WTC11 (cell line): ENCODE measurements at regions not wholly inside any gene's neighbourhood (a gene's known extent, or its start where the extent isn't known, plus 50 kb on each side); places are given as distances from the start of the nearest gene placed in this dataset.

Experiments
- CTCF ChIP-seq: fragments of 200-600 bp; IDR thresholded peaks from 2 replicates; pipeline ENCODE4 v1.8.0; 2022; ENCODE audit warnings: antibody characterized with exemption
- E2F5 ChIP-seq: sonication (generic); formaldehyde crosslinking; IDR thresholded peaks from 2 replicates; pipeline ENCODE4 v1.8.1; 2022; ENCODE audit warnings: mild to moderate bottlenecking, moderate library complexity, missing genetic modification reagents
- FOXJ3 ChIP-seq: sonication (generic); formaldehyde crosslinking; IDR thresholded peaks from 2 replicates; pipeline ENCODE4 v1.9.0; 2021; ENCODE audit warnings: missing genetic modification reagents, mild to moderate bottlenecking, borderline replicate concordance
- FOXK1 ChIP-seq: sonication (generic); formaldehyde crosslinking; IDR thresholded peaks from 2 replicates; pipeline ENCODE4 v1.8.0; 2022; ENCODE audit warnings: mild to moderate bottlenecking, moderate library complexity, missing genetic modification reagents
- FOXP1 ChIP-seq: sonication (generic); formaldehyde crosslinking; IDR thresholded peaks from 2 replicates; pipeline ENCODE4 v1.8.0; 2022; ENCODE audit warnings: missing genetic modification reagents, mild to moderate bottlenecking, moderate library complexity, borderline replicate concordance
- TCF7 ChIP-seq: sonication (generic); formaldehyde crosslinking; IDR thresholded peaks from 2 replicates; pipeline ENCODE4 v1.8.0; 2022; ENCODE audit warnings: mild to moderate bottlenecking, low read depth, missing genetic modification reagents, moderate library complexity
- USF2 ChIP-seq: sonication (generic); formaldehyde crosslinking; IDR thresholded peaks from 2 replicates; pipeline ENCODE4 v1.8.1; 2023; ENCODE audit warnings: mild to moderate bottlenecking, missing genetic modification reagents, moderate library complexity
- ZBTB43 ChIP-seq: sonication (generic); formaldehyde crosslinking; IDR thresholded peaks from 2 replicates; pipeline ENCODE4 v1.8.1; 2023; ENCODE audit warnings: mild to moderate bottlenecking, missing genetic modification reagents

GRCh38 chr5:174570662-174571061, 153.7 kb upstream of the MSX2 start:
- no peak for TF ChIP-seq FOXP1 (CRISPR knock-in tag)
- TF ChIP-seq FOXJ3 (CRISPR knock-in tag): no peak
- TF ChIP-seq FOXK1 (CRISPR knock-in tag): no peak
- no peak for TF ChIP-seq E2F5 (CRISPR knock-in tag)
- TF ChIP-seq CTCF: no peak
- no peak for TF ChIP-seq TCF7 (CRISPR knock-in tag)
- no peak for TF ChIP-seq ZBTB43
- TF ChIP-seq USF2 (CRISPR knock-in tag): no peak
